Neural progenitor cell (in vitro differentiated cells): ENCODE measurements at regions not wholly inside any gene's neighbourhood (a gene's known extent, or its start where the extent isn't known, plus 50 kb on each side); places are given as distances from the start of the nearest gene placed in this dataset.

Source experiments
- DNase-seq: peaks from one replicate; pipeline ENCODE4 v3.0.0-alpha.2; 2016; ENCODE audit warnings: low spot score
- H2AFZ ChIP-seq: fragments of 200-600 bp; sonication (generic); replicated peaks from 2 replicates; pipeline ENCODE4 v1.6.1; 2016; ENCODE audit warnings: antibody characterized with exemption
- H3F3A ChIP-seq: fragments of 200-600 bp; sonication (generic); 2 replicates; pipeline ENCODE4 v1.6.1; 2016; ENCODE audit warnings: antibody characterized with exemption, low read depth
- H3K27ac ChIP-seq: fragments of 200-600 bp; sonication (generic); 2 replicates; pipeline ENCODE4 v1.5.1; 2016; ENCODE audit warnings: mild to moderate bottlenecking
- H3K27me3 ChIP-seq: fragments of 200-600 bp; sonication (generic); 2 replicates; pipeline ENCODE4 v1.6.1; 2016; ENCODE audit warnings: mild to moderate bottlenecking, moderate library complexity
- H3K36me3 ChIP-seq: fragments of 200-600 bp; sonication (generic); 2 replicates; pipeline ENCODE4 v1.5.1; 2016
- H3K4me1 ChIP-seq: fragments of 200-600 bp; sonication (generic); 2 replicates; pipeline ENCODE4 v1.6.1; 2016; ENCODE audit warnings: mixed run types
- H3K4me2 ChIP-seq: fragments of 200-600 bp; sonication (generic); 2 replicates; pipeline ENCODE4 v1.6.1; 2016
- H3K4me3 ChIP-seq: fragments of 200-600 bp; sonication (generic); 2 replicates; pipeline ENCODE4 v1.5.1; 2016
- H3K79me2 ChIP-seq: fragments of 200-600 bp; sonication (generic); 2 replicates; pipeline ENCODE4 v1.6.1; 2016; ENCODE audit warnings: low read depth
- H3K9ac ChIP-seq: fragments of 200-600 bp; sonication (generic); 2 replicates; pipeline ENCODE4 v1.6.1; 2016
- H3K9me3 ChIP-seq: fragments of 200-600 bp; sonication (generic); 2 replicates; pipeline ENCODE4 v1.5.1; 2016; ENCODE audit warnings: low read depth
- H4K20me1 ChIP-seq: fragments of 200-600 bp; sonication (generic); 2 replicates; pipeline ENCODE4 v1.6.1; 2016; ENCODE audit warnings: low read depth
- H3K27ac Mint-ChIP-seq: 3 replicates; pipeline ENCODE4 v1.8.0; 2021; ENCODE audit warnings: mixed read lengths
- H3K27me3 Mint-ChIP-seq: 2 replicates; pipeline ENCODE4 v1.8.0; 2022; ENCODE audit warnings: low read depth, mild to moderate bottlenecking, inconsistent platforms, moderate library complexity, mixed read lengths; ENCODE audit not compliant: insufficient read depth
- H3K36me3 Mint-ChIP-seq: 3 replicates; pipeline ENCODE4 v1.8.0; 2021; ENCODE audit warnings: mixed read lengths
- H3K4me1 Mint-ChIP-seq: 3 replicates; pipeline ENCODE4 v1.8.0; 2021; ENCODE audit warnings: mixed read lengths
- H3K4me3 Mint-ChIP-seq: 3 replicates; pipeline ENCODE4 v1.8.0; 2021; ENCODE audit warnings: mild to moderate bottlenecking, moderate library complexity, mixed read lengths
- H3K9me3 Mint-ChIP-seq: 3 replicates; pipeline ENCODE4 v1.8.0; 2020; ENCODE audit warnings: mixed read lengths
- CTCF ChIP-seq: fragments of 200-600 bp; sonication (generic); IDR thresholded peaks from 2 replicates; pipeline ENCODE4 v1.5.1; 2017; ENCODE audit warnings: antibody characterized with exemption, mild to moderate bottlenecking
- EZH2 ChIP-seq: fragments of 200-600 bp; sonication (generic); IDR thresholded peaks from 2 replicates; pipeline ENCODE4 v1.6.1; 2017; ENCODE audit warnings: antibody characterized with exemption, mild to moderate bottlenecking, moderate library complexity
- EZH2phosphoT487 ChIP-seq: fragments of 200-600 bp; sonication (generic); IDR thresholded peaks from 2 replicates; pipeline ENCODE4 v1.6.1; 2017; ENCODE audit warnings: antibody characterized with exemption

- no peak overlapping the region for H3K9ac ChIP-seq
- H4K20me1 ChIP-seq, result no peaks in the 10 kb centered on the region
- Mint-ChIP-seq H3K36me3 (no peaks in the 10 kb centered on the region), H3K27me3 (no peaks in the 10 kb centered on the region), H3K27ac (no peak overlapping the region), H3K4me1 (no peaks in the 10 kb centered on the region), H3K9me3 (no peaks in the 10 kb centered on the region), H3K4me3 (no peak overlapping the region)
- TF ChIP-seq EZH2phosphoT487 (no peak), CTCF (no peak), EZH2 (no peak)
- H3K79me2 ChIP-seq, result no peaks in the 10 kb centered on the region
- no peak for DNase-seq
- H3K27me3 ChIP-seq, result no peaks in the 10 kb centered on the region
- H3K36me3 ChIP-seq, result no peaks in the 10 kb centered on the region
- no peaks in the 10 kb centered on the region for H3K4me1 ChIP-seq
- no peaks in the 10 kb centered on the region for H3F3A ChIP-seq
- H3K4me3 ChIP-seq, result no peak overlapping the region
- no peak overlapping the region for H3K4me2 ChIP-seq
- H3K27ac ChIP-seq, result no peak overlapping the region
- no peak overlapping the region for H2AFZ ChIP-seq
- H3K9me3 ChIP-seq, result no peaks in the 10 kb centered on the region
These were observed 98.2 kb upstream of the PRR16 start for GRCh38 chr5:120365656-120366446.

- no peak overlapping the region for H3K27ac ChIP-seq
- H3K4me1 Mint-ChIP-seq, result no peaks in the 10 kb centered on the region
- H3K9me3 Mint-ChIP-seq, result no peaks in the 10 kb centered on the region
- no peaks in the 10 kb centered on the region for H3K27me3 ChIP-seq
- no peaks in the 10 kb centered on the region for H3K36me3 ChIP-seq
- H3F3A ChIP-seq, result no peaks in the 10 kb centered on the region
- TF ChIP-seq EZH2, result no peak
- TF ChIP-seq EZH2phosphoT487, result no peak
- no peak for TF ChIP-seq CTCF
- no peak overlapping the region for H3K4me2 ChIP-seq
- no peaks in the 10 kb centered on the region for H4K20me1 ChIP-seq
- no peak overlapping the region for H3K9ac ChIP-seq
- no peaks in the 10 kb centered on the region for H3K4me1 ChIP-seq
- no peak overlapping the region for H3K4me3 Mint-ChIP-seq
- H3K27ac Mint-ChIP-seq, result no peak overlapping the region
- no peak overlapping the region for H2AFZ ChIP-seq
- H3K9me3 ChIP-seq, result no peaks in the 10 kb centered on the region
- H3K36me3 Mint-ChIP-seq, result no peaks in the 10 kb centered on the region
- no peaks in the 10 kb centered on the region for H3K79me2 ChIP-seq
- no peak for DNase-seq
- no peaks in the 10 kb centered on the region for H3K27me3 Mint-ChIP-seq
- H3K4me3 ChIP-seq, result no peak overlapping the region
These were observed 96.0 kb upstream of the PRR16 start for GRCh38 chr5:120367896-120368634.

DNA sequence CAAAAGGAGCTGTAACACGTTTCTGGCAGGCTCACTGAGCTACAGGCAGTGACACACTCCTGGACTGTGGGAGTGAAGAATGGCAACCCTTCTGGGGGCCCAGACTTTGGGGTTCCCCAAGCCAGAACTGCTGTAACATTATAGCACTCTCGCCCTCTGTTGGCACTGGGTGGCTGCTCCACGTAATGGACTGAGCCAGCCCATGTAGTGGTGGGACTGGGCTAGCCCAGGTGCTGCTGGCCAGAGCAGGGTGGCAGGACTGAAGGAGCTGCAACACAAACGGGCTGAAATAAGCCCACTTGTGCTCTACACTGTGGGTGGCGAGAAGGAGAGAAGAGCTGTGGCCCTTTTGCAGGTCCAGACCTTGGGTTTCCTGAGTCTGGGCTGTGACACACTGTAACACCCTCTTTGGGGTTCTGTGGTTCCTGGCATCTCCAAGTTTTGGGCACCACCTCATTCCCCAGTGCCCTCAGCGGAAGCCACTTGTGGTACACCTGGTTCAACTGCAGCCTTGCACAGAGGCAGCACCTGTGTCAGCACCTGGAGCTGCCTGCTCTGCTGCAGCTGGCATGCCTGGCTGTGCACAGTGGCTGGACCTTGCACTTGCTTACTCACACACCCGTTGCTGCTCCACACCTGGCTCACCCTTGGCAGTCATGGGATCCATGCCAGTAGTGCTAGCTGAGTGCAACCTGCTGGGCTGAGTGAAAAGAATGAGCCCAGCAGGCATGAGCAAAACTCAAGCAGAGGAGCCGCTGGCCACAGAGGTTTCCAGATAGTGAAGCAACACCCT, 95.0 kb upstream of the PRR16 start:
- Histone ChIP-seq H3F3A (no peaks in the 10 kb centered on the region), H3K9ac (no peak overlapping the region), H3K4me1 (no peaks in the 10 kb centered on the region), H3K36me3 (no peaks in the 10 kb centered on the region), H3K4me2 (no peak overlapping the region), H2AFZ (no peak overlapping the region), H3K9me3 (no peaks in the 10 kb centered on the region), H3K79me2 (no peaks in the 10 kb centered on the region), H4K20me1 (no peaks in the 10 kb centered on the region), H3K27me3 (no peaks in the 10 kb centered on the region), H3K27ac (no peak overlapping the region), H3K4me3 (no peak overlapping the region)
- TF ChIP-seq CTCF (no peak), EZH2phosphoT487 (no peak), EZH2 (no peak)
- Mint-ChIP-seq H3K36me3 (no peaks in the 10 kb centered on the region), H3K27ac (no peak overlapping the region), H3K27me3 (no peaks in the 10 kb centered on the region), H3K4me1 (no peaks in the 10 kb centered on the region), H3K9me3 (no peaks in the 10 kb centered on the region), H3K4me3 (no peak overlapping the region)
- no peak for DNase-seq
